ENCODE measurements at regions not wholly inside any gene's neighbourhood (a gene's known extent, or its start where the extent isn't known, plus 50 kb on each side); places are given as distances from the start of the nearest gene placed in this dataset.

DNA sequence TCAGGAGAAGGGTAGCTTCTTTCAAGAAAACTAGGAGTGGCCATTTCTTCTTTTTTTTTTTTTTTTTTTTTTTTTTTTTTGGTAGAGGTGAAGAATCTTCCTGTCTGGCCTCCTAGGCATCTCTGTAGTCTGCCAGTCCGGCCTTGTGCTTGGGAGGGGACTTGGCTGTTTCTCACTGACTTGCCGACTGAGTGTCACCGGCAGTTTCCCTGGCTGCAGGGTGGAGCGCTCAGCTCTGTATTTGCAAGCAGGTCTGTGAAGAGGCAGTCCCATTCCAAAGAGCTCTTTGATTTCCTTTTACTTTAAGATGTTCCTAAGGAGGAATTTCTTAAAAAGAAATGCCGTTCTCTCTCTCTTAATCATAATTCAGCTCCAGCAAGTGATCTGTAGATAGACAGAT, 212.6 kb downstream of the ADRA2A start:
- POLR2A ChIA-PET, result no interaction called here
- Histone ChIP-seq H3K4me2 (no peak overlapping the region), H3K4me3 (no peak overlapping the region), H3K4me1 (no peaks in the 10 kb centered on the region), H3K27ac (no peak overlapping the region), H3K9me3 (no peaks in the 10 kb centered on the region)
- ATAC-seq (no peak), DNase-seq (ENCODE audit: low read depth in 1 of 2, low spot score in 1 of 2) (no peak), FAIRE-seq (no peak)
- TF ChIP-seq ZNF302 (CRISPR knock-in tag; IDR thresholded peaks at IDR 0.05) (no peak), JUNB (IDR thresholded peaks at IDR 0.05) (no peak), POLR2AphosphoS2 (conservative IDR thresholded peaks at IDR 0.05; ENCODE audit: low read length) (no peak), ZFP36 (IDR thresholded peaks at IDR 0.05; ENCODE audit: borderline replicate concordance, partially characterized antibody) (no peak), TFCP2L1 (CRISPR knock-in tag; IDR thresholded peaks at IDR 0.05) (no peak), RCOR1 (IDR thresholded peaks at IDR 0.05; ENCODE audit: low read depth, low read length) (no peak), CBX2 (IDR thresholded peaks at IDR 0.05; ENCODE audit: borderline replicate concordance, low read depth) (no peak)
- TF ChIP-seq, protein P1, sequence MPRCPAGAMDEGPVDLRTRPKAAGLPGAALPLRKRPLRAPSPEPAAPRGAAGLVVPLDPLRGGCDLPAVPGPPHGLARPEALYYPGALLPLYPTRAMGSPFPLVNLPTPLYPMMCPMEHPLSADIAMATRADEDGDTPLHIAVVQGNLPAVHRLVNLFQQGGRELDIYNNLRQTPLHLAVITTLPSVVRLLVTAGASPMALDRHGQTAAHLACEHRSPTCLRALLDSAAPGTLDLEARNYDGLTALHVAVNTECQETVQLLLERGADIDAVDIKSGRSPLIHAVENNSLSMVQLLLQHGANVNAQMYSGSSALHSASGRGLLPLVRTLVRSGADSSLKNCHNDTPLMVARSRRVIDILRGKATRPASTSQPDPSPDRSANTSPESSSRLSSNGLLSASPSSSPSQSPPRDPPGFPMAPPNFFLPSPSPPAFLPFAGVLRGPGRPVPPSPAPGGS (IDR thresholded peaks at IDR 0.05), result no peak
- CTCF ChIA-PET, result interaction anchor here (1.3 kb wide), 1 partner anchor 11 kb away, joined by 3 read pairs; no protein-coding TSS in a partner anchor
- 28% methylated on average over 5 of the region's 5 CpGs for WGBS (ENCODE audit: missing lambda C conversion rate)

DNA sequence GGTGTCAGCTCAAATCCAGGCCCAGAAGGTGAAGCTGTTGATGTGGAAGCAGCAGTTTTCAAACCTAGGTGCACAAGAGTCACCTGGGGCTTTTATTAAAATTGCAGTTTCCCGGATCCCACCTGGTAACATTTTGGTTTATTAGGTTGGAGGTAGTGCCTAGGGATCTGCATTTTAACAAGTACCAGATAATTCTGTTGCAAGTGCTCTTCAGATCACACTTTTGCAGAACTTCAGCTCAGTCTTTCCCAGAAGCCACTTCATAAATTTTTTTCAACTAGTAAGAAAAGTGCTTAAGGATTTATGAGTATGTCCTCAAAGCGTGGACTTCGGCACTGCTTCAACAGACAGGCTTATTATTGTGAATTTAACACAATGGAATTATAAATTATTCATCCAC, 213.8 kb downstream of the ADRA2A start:
- TF ChIP-seq, protein P2, sequence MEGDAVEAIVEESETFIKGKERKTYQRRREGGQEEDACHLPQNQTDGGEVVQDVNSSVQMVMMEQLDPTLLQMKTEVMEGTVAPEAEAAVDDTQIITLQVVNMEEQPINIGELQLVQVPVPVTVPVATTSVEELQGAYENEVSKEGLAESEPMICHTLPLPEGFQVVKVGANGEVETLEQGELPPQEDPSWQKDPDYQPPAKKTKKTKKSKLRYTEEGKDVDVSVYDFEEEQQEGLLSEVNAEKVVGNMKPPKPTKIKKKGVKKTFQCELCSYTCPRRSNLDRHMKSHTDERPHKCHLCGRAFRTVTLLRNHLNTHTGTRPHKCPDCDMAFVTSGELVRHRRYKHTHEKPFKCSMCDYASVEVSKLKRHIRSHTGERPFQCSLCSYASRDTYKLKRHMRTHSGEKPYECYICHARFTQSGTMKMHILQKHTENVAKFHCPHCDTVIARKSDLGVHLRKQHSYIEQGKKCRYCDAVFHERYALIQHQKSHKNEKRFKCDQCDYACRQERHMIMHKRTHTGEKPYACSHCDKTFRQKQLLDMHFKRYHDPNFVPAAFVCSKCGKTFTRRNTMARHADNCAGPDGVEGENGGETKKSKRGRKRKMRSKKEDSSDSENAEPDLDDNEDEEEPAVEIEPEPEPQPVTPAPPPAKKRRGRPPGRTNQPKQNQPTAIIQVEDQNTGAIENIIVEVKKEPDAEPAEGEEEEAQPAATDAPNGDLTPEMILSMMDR (IDR thresholded peaks at IDR 0.05), result no peak
- TF ChIP-seq BHLHE40 (IDR thresholded peaks at IDR 0.05; ENCODE audit: low read depth, low read length), result no peak
- TF ChIP-seq, protein P3, sequence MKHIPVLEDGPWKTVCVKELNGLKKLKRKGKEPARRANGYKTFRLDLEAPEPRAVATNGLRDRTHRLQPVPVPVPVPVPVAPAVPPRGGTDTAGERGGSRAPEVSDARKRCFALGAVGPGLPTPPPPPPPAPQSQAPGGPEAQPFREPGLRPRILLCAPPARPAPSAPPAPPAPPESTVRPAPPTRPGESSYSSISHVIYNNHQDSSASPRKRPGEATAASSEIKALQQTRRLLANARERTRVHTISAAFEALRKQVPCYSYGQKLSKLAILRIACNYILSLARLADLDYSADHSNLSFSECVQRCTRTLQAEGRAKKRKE (CRISPR knock-in tag; IDR thresholded peaks at IDR 0.05; ENCODE audit: low read depth), result no peak
- no peak for TF ChIP-seq HOXA7 (CRISPR knock-in tag; IDR thresholded peaks at IDR 0.05)
- TF ChIP-seq ESRRA (IDR thresholded peaks at IDR 0.05; ENCODE audit: borderline replicate concordance, low read length), result no peak
- TF ChIP-seq RARB (CRISPR knock-in tag; IDR thresholded peaks at IDR 0.05), result no peak
- no peak for TF ChIP-seq JUNB (IDR thresholded peaks at IDR 0.05)
- TF ChIP-seq HDAC2 (IDR thresholded peaks at IDR 0.05), result no peak
- H3K4me1 ChIP-seq, result no peaks in the 10 kb centered on the region
- no peak overlapping the region for H3K4me2 ChIP-seq
- H3K27ac ChIP-seq, result no peak overlapping the region
- CTCF ChIA-PET, result no interaction called here
- POLR2A ChIA-PET, result no interaction called here
- WGBS (ENCODE audit: missing lambda C conversion rate), result 7% methylated on average over 3 of the region's 3 CpGs
- ATAC-seq (no peak), DNase-seq (ENCODE audit: low read depth in 1 of 2, low spot score in 1 of 2) (no peak), FAIRE-seq (no peak)
- no peak overlapping the region for H3K4me3 ChIP-seq
- H3K9me3 ChIP-seq, result no peaks in the 10 kb centered on the region

DNA sequence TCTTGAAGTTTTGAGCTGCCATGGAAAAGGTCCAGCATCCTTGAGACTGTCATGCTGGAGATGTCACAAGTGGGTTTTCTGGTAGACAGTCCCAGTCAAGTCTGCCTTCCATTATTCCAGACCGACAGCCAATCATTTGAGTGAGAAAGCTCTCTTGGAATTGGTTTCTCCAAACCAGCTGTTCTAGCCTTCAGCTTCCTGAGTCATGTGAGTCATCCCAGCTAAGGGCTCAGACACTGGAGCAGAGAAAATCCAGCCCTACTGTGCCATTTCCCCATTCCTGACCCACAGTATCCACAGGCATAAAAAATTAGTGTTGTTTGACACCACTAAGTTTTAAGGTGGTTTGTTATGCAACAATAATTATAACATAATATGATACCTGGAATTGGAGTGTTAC, 219.0 kb downstream of the ADRA2A start:
- ChIA-PET CTCF (no interaction called here), POLR2A (no interaction called here)
- WGBS (ENCODE audit: missing lambda C conversion rate), result 0% methylated on average over 1 of the region's 1 CpG
- H3K4me2 ChIP-seq, result no peak overlapping the region
- no peak overlapping the region for H3K4me3 ChIP-seq
- no peak overlapping the region for H3K27ac ChIP-seq
- no peaks in the 10 kb centered on the region for H3K4me1 ChIP-seq
- TF ChIP-seq NR3C1 (IDR thresholded peaks at IDR 0.05) (no peak), CBX2 (IDR thresholded peaks at IDR 0.05; ENCODE audit: borderline replicate concordance, low read depth) (no peak), KDM5A (IDR thresholded peaks at IDR 0.05) (no peak), RNF2 (IDR thresholded peaks at IDR 0.05; ENCODE audit: borderline replicate concordance, low read depth) (no peak), FOSB (CRISPR knock-in tag; IDR thresholded peaks at IDR 0.05) (no peak)
- TF ChIP-seq, protein P4, sequence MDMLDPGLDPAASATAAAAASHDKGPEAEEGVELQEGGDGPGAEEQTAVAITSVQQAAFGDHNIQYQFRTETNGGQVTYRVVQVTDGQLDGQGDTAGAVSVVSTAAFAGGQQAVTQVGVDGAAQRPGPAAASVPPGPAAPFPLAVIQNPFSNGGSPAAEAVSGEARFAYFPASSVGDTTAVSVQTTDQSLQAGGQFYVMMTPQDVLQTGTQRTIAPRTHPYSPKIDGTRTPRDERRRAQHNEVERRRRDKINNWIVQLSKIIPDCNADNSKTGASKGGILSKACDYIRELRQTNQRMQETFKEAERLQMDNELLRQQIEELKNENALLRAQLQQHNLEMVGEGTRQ (IDR thresholded peaks at IDR 0.05), result no peak
- TF ChIP-seq, protein P5, sequence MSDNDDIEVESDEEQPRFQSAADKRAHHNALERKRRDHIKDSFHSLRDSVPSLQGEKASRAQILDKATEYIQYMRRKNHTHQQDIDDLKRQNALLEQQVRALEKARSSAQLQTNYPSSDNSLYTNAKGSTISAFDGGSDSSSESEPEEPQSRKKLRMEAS (IDR thresholded peaks at IDR 0.05), result no peak
- TF ChIP-seq, protein P1 (IDR thresholded peaks at IDR 0.05), result no peak
- ATAC-seq (no peak), DNase-seq (ENCODE audit: low read depth in 1 of 2, low spot score in 1 of 2) (no peak), FAIRE-seq (no peak)
- no peaks in the 10 kb centered on the region for H3K9me3 ChIP-seq
